NCI-H146 treated with DMSO at 0.1 percent for 48 hours (cell line): ENCODE measurements at regions not wholly inside any gene's neighbourhood (a gene's known extent, or its start where the extent isn't known, plus 50 kb on each side); places are given as distances from the start of the nearest gene placed in this dataset.

ENCODE experiments used
- DNase-seq: peaks from one replicate; lab custom pipeline; 2025; ENCODE audit not compliant: unreplicated experiment; lab: John Stamatoyannopoulos, UW

GRCh38 chrX:16444353-16444752, 205.6 kb upstream of the S100G start:
- no peak for DNase-seq

GRCh38 chrX:16445166-16445752, 204.7 kb upstream of the S100G start:
- no peak for DNase-seq

DNA sequence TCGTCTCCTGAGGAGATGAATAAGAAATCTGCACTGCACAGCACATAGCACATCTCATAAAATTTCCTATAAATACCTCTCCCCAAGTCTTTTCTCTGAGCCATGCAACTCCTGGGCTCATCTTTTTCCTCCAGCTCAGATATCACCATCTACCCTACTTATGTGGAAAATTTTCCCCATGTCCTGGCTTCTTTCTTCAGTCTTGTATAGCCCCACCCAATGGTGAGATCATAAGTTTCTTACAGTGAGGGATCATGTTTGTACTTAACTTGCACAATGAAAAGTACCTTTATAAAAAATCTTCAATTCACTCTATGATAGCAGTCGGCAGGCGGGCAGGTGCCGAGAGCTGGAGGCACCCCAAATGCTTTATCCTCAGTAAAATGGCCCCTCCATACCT, 198.6 kb upstream of the S100G start:
- no peak for DNase-seq

- no peak for DNase-seq
These were observed 195.0 kb upstream of the S100G start for GRCh38 chrX:16454926-16455325.

DNA sequence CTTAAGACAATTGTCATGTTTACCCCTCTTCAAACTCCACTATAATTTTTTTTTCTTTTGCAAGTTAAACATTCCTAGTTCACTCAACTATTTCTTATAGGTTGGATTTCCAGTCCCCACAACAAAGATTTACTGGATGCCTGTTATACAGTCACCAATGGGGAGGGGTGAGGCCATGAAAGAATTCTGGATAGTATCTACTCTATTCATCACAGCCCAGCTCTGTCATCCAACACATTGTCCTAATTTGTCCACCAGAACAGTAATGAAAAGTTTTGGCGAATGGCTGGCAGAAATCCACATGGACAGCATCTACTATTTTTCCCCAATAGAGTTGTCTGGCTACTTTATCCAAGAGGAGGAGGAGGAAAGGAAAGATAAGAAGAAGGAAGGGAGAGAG, 192.7 kb upstream of the S100G start:
- DNase-seq = no peak

DNA sequence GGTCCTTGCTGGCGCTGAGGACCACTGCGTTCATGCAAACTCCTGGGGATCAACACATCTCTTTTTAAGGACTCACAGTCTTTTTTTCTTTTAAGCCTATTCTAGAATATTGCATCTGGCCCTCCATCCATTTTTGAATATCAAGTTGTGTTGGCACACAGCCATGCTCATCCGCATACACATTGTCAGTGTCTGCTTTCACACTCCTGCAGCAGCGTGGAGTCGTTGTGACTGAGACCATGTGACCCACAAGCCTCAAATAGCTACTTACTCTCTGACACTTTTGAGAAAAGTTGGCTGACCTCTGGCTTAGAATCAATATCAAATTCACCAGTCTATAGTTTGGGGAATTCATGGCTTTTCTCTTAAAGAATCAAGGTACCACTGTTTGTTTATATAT, 191.8 kb upstream of the S100G start:
- no peak for DNase-seq

DNA sequence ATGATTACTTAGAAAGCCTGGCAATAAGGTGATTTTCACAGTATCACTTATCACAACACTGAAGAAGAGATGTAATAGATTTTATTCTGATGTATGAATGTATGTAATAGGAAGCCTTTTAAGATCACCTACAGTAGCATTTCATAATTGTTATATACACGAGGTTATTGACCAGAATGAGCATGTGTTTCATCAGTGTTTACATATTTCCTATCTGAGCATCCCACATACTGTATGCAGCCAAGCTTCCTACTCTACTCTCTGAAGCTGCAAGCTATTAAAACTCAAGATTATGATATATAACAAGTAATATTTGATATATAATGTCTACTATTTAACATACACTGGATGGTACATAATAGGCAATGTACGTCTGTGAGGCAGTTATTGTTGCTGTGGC, 190.9 kb upstream of the S100G start:
- DNase-seq = no peak

- DNase-seq = no peak
These were observed 188.0 kb upstream of the S100G start for GRCh38 chrX:16461968-16462367.

DNA sequence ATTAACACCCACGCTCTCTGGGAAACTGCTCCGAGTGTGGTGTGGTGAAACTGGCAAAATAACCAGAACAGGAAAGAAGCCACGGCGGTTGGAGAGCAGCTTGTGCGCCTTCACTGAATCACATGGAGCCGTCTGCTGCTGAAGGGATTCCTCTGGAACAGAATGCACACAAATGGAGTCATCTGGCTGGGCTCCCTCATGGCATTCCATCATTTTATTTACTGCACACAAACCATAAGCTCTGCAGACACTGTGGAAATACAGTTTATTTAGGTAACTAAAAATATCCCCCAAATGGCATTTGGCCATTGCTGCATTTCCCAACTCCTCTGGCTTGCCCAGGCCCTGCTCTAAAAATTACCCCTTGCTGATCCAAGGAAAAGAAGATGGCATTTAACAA, 187.0 kb upstream of the S100G start:
- no peak for DNase-seq

DNA sequence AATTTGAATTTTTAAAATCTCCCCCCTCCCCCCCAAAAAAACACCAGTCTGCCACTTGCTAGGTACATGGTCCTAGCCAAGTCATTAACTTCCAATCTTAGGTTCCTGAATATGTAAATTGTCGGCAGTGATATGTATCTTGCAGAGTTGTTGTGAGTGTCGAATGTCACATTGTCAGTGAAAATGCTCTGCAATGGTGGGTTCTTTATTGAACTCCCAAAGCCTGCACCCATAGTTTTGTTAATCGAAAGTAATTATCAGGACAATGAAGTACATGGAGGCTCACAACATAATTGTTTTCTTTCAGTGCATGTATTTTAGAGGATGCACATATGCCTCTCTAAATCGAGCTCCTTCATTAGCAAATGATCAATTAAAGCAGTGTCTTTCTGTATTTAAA, 185.6 kb upstream of the S100G start:
- no peak for DNase-seq

DNA sequence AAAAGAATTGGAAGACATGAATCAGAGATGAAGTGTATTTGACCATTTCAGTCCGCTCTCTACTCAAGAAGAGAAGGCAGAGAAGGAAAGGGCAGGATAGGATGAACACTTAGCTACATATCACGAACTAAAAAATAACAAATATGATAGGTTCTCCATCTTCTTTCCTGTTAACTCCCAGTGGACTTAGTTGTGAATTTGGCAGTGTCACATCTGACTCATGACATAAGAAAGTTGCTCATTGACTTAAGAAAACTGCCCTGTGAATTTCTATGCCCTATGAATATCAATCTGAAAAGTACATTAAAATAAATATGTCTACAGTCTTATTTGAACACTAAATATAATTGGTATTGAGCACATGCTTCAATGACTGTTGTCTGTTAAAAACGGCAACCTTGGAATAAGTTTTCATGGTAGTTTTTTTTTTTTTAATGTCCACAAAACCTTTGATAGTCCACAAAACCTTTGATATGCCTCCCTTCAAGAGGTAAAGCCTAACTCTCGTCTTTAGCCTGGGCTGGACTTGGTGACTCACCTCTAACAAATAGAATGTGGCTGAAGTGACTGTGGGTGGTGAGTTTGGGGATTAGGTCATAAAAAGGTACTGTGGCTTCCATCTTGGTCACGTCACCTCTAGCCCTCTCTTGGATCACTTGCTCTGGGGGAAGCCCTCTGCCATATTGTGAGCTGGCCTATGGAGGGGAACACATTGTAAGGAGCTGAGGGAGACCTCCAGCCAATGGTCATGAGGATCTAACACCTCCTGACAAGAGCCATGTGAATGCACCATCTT, 184.7 kb upstream of the S100G start:
- no peak for DNase-seq

- no peak for DNase-seq
These were observed 183.1 kb upstream of the S100G start for GRCh38 chrX:16466640-16467432.

DNA sequence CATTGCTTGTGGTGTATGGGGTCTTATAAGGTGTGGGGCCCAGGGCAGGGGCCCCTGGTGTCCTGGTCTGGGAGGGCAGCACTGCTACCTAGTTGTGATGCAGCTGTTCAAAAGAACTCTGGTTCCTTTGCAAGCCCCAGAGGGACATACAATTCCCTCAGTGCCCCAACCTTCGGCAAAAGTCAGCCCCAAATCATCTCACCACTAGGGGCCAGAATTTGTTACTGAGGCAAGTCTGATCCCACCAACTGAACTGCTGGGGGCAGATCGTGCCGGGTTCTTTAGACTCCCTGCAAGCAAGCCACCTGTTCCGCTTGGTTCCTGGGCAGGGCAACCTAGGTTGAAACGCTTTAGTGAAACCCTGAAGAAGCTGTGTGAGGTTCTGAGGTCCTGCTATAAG, 180.1 kb upstream of the S100G start:
- no peak for DNase-seq

- DNase-seq = no peak
These were observed 177.6 kb upstream of the S100G start for GRCh38 chrX:16472345-16472744.

DNA sequence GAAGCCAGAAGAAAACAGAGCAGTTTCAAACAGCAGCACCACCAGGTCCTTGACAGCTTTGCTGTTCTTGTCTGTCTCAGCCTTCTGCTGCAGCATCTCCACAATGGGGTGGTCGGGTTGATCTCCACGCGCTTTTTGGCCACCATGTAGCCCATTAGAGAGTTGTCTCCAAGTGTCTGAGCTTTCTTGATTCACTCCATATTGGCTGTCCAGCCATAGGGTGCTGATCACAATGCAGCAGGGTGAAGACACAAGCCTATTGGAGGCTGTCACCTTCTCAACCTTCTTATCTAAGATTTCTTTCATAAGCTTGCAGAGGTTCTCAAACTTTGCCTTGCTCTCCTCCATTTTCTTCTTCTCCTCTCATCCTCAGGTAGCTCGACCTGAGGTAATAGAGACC, 175.4 kb upstream of the S100G start:
- DNase-seq = no peak

DNA sequence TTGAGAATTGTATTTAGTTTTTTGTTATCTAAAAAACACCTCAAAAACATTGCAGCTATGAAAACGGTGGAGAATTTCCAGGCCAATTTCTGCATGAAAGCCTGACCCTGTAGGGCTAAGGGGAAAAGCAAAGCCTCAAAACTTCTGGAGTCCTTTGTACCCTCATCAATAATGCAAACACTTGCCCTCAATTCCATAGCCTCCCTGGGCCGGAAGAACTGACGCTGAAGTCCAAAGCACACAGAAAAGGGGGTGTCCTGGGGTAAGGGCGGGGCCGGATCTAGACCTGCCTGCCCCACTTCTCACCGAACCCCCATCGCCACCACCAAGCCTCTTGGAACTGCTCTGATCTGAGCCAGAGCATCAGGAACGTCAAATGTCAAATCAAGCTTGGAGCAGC, 173.9 kb upstream of the S100G start:
- DNase-seq = no peak

GRCh38 chrX:16476692-16477091, 173.3 kb upstream of the S100G start:
- no peak for DNase-seq

GRCh38 chrX:16479206-16479869, 170.6 kb upstream of the S100G start:
- DNase-seq = no peak

- no peak for DNase-seq
These were observed 169.9 kb upstream of the S100G start for GRCh38 chrX:16480049-16480448.

GRCh38 chrX:16484338-16484737, 165.6 kb upstream of the S100G start:
- DNase-seq = no peak

DNA sequence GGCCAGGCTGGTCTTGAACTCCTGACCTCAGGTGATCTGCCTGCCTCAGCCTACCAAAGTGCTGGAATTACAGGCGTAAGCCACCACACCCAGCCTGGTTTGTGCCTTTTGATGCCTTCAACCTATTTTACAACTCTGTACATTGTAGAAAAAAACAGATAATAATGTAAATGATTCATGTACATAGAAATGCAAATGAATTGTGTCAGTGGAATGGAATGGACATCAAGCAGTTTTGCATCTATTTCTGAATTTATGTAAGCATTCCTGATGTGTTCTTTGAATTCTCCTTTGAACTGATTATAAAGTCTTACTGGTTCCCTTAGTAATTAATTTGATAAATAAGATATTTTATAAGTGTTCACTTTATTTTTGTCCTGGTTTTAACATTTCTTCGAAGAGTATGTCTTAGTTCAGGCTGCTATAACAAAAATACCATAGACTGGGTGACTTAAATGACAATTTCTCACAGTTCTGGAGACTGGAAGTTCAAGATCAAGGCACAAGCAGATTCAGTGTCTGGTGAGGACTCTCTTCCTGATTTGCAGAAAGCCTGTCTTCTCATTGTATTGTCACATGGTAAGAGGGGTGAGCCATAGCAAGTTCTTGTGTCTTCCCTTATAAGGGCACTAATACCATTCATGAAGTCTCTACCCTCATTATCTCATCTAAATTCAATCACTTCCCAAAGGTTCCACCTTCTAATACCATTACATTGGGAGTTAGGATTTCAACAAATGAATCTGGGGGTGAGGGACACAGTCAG, 162.2 kb upstream of the S100G start:
- DNase-seq = no peak
